ENCODE measurements at regions not wholly inside any gene's neighbourhood (a gene's known extent, or its start where the extent isn't known, plus 50 kb on each side); places are given as distances from the start of the nearest gene placed in this dataset.

DNA sequence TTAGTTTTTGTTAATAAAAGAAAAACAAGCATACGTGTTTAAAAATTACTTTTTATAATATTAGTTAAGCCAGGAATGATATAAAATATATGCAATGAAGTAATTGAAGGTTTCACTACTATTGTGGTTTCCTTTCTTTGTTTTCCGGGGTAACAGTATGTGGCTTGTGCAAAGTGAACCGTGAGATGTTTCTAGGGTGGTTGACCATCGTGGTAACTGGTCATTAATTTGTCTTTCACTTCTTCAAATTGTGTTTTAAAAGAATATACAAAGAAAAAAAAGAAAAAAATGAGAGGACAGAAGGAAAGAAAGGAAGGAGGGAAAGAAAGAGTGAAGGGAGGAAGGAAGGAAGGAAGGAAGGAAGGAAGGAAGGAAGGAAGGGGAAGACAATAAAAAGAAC lies 330.1 kb upstream of the CPXCR1 start:
- Histone ChIP-seq H3K9me3 (no peaks in the 10 kb centered on the region), H3K27me3 (ENCODE audit: insufficient read depth in 3 of 3, low read length in 2 of 3) (peaks cover 0 to 3% (median 0%) of the 10 kb centered on the region in 3 donors), H3K4me1 (no peaks in the 10 kb centered on the region), H3K27ac (no peak overlapping the region), H3K36me3 (ENCODE audit: insufficient read depth in 1 of 2, low read depth in 1 of 2) (no peaks in the 10 kb centered on the region), H3K4me3 (no peak overlapping the region)
- no peak for ATAC-seq
- WGBS, 3 donors = 56 to 77% (median 75%) methylated on average over 4 of the region's 4 CpGs
- DNase-seq = no peak
- TF ChIP-seq, protein P1, sequence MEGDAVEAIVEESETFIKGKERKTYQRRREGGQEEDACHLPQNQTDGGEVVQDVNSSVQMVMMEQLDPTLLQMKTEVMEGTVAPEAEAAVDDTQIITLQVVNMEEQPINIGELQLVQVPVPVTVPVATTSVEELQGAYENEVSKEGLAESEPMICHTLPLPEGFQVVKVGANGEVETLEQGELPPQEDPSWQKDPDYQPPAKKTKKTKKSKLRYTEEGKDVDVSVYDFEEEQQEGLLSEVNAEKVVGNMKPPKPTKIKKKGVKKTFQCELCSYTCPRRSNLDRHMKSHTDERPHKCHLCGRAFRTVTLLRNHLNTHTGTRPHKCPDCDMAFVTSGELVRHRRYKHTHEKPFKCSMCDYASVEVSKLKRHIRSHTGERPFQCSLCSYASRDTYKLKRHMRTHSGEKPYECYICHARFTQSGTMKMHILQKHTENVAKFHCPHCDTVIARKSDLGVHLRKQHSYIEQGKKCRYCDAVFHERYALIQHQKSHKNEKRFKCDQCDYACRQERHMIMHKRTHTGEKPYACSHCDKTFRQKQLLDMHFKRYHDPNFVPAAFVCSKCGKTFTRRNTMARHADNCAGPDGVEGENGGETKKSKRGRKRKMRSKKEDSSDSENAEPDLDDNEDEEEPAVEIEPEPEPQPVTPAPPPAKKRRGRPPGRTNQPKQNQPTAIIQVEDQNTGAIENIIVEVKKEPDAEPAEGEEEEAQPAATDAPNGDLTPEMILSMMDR (IDR thresholded peaks at IDR 0.05) = no peak
- intact Hi-C loops (cut with DNase I) = no loop called here

DNA sequence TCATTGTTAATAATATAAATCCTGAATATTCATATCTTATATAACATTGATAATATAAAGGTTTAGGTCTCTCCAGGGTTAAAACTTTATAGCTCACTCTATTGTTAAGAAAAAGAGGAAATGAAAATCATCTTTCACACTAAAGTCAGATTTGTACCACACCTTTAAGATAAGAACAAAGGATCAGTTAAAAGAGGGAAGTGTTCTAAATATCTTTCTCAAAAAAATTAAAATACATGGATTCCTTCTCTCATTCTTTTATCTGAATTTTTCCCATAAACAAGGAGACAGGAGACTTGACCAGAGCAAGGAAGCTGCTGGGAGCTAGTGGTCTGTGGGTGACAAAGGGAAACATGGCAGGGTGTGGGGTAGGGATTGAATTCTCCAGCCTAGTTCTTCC lies 323.0 kb upstream of the CPXCR1 start:
- H3K4me1 ChIP-seq = no peaks in the 10 kb centered on the region
- ATAC-seq (no peak), DNase-seq (no peak)
- H3K36me3 ChIP-seq (ENCODE audit: insufficient read depth in 1 of 2, low read depth in 1 of 2) = no peaks in the 10 kb centered on the region
- H3K9me3 ChIP-seq = no peaks in the 10 kb centered on the region
- no peaks in the 10 kb centered on the region for H3K27me3 ChIP-seq (ENCODE audit: insufficient read depth in 3 of 3, low read length in 2 of 3)
- intact Hi-C loops (cut with DNase I) = no loop called here
- H3K27ac ChIP-seq = no peak overlapping the region
- TF ChIP-seq, protein P1 (IDR thresholded peaks at IDR 0.05) = no peak
- no peak overlapping the region for H3K4me3 ChIP-seq

DNA sequence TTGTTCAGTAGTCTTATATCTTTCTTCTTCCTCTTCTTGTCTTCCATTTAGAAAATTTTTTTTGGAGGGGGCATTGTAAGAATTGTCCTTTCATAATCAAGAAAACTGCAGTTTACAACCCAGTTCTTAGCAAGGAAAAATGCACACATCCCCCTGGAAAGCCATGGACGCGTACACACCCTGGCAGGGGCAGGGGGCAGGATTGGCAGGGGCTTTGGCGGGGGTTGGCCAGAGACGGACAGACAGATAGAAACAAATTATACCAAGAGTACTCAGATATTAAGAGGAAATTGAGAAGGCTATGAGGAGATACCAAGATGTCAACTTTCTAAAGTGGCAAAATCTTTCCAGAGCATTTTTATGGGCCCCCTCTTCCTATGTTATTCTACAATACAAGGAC lies 322.5 kb upstream of the CPXCR1 start:
- 79 to 88% (median 85%) methylated on average over 4 of the region's 4 CpGs for WGBS, 3 donors

DNA sequence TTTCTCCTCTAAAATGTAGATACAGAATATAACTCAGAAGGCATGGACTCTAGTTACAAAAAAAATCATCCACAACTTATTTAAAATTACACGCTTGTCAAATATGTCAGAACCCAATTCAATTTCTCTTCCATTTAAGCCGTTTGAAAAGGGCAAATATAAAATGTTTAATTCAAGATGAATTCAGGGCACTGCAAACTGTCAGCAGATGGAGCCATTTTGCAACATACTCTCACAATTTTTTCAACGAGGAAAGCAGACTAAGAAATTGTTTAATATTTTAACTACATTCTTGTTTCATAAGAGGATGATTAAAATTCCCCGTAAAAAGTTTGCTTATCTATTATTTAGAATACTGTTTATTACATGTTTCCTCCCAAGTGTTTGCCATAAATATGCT lies 321.3 kb upstream of the CPXCR1 start:
- DNase-seq = no peak
- Histone ChIP-seq H3K4me3 (no peak overlapping the region), H3K27ac (no peak overlapping the region), H3K4me1 (no peaks in the 10 kb centered on the region), H3K36me3 (ENCODE audit: insufficient read depth in 1 of 2, low read depth in 1 of 2) (no peaks in the 10 kb centered on the region), H3K9me3 (no peaks in the 10 kb centered on the region), H3K27me3 (ENCODE audit: insufficient read depth in 3 of 3, low read length in 2 of 3) (no peaks in the 10 kb centered on the region)
- 33 to 38% (median 37%) methylated on average over 4 of the region's 4 CpGs for WGBS, 3 donors
- TF ChIP-seq, protein P1 (IDR thresholded peaks at IDR 0.05) = no peak
- intact Hi-C loops (cut with DNase I) = no loop called here
- no peak for ATAC-seq

More for the DNA sequence above, 322.5 kb upstream of the CPXCR1 start:
- Histone ChIP-seq H3K27ac (no peak overlapping the region), H3K9me3 (no peaks in the 10 kb centered on the region), H3K4me1 (no peaks in the 10 kb centered on the region), H3K27me3 (ENCODE audit: insufficient read depth in 3 of 3, low read length in 2 of 3) (no peaks in the 10 kb centered on the region), H3K36me3 (ENCODE audit: insufficient read depth in 1 of 2, low read depth in 1 of 2) (no peaks in the 10 kb centered on the region), H3K4me3 (no peak overlapping the region)
- intact Hi-C loops (cut with DNase I) = no loop called here
- TF ChIP-seq, protein P1 (IDR thresholded peaks at IDR 0.05) = no peak
- DNase-seq (no peak), ATAC-seq (no peak)

DNA sequence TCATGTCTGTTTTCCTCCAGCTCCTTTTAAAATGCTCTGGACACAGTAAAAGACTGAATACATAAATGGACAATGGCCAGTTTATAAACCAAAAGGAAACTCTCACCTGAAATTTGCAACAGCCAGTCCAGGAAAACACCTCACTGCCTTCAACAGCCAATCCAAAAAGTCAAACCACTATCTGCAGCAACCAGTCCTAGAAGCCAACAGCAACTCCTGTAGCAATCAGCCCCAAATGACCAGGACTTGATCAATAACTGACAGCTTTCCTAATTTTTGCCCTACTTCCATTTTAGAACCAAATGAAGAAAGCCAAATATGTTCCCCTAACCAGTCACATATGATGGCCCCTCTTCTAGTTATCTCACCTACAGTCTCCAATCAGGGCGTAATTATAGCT lies 309.5 kb upstream of the CPXCR1 start:
- Histone ChIP-seq H3K9me3 (no peaks in the 10 kb centered on the region), H3K4me1 (no peaks in the 10 kb centered on the region), H3K4me3 (no peak overlapping the region), H3K36me3 (ENCODE audit: insufficient read depth in 1 of 2, low read depth in 1 of 2) (no peaks in the 10 kb centered on the region), H3K27me3 (ENCODE audit: insufficient read depth in 3 of 3, low read length in 2 of 3) (peaks cover 0 to 2% (median 0%) of the 10 kb centered on the region in 3 donors), H3K27ac (no peak overlapping the region)
- no peak for ATAC-seq
- WGBS, 3 donors = 54 to 62% (median 59%) methylated on average over 1 of the region's 1 CpG
- DNase-seq = no peak
- TF ChIP-seq, protein P1 (IDR thresholded peaks at IDR 0.05) = no peak
- intact Hi-C loops (cut with DNase I) = no loop called here
